ENCODE measurements at regions not wholly inside any gene's neighbourhood (a gene's known extent, or its start where the extent isn't known, plus 50 kb on each side); places are given as distances from the start of the nearest gene placed in this dataset.

DNA sequence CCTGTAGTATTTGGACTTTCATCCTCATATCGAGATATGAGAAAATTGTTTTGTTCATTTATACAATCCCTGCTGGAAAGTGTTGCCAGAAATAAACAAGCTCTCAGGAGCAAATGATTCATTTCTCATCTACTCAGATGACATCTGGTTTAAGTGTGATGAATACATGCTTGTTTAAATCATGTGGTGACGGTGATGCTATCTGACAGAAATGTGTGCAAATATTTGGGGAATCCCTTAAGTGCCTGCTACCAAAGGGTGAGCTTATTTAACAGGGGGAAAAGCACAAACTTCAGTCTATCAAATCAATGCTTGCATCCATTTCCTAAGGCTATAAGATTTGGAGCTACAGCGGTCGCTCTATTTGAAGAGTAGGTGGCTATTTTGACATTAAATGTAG lies 368.3 kb upstream of the SASH1 start:
- no peak for TF ChIP-seq EZH2 (IDR thresholded peaks at IDR 0.05; ENCODE audit: low read length, unreplicated experiment)
- TF ChIP-seq EZH2phosphoT487 (IDR thresholded peaks at IDR 0.05; ENCODE audit: borderline replicate concordance, low read length), result no peak

Measured in PC-3 (cell line).